Astrocyte of the cerebellum (primary cell): ENCODE measurements at regions not wholly inside any gene's neighbourhood (a gene's known extent, or its start where the extent isn't known, plus 50 kb on each side); places are given as distances from the start of the nearest gene placed in this dataset.

Experiments used
- DNase-seq: peaks from one replicate; pipeline ENCODE4 v3.0.0-alpha.2; 2011; ENCODE audit warnings: low read depth
- H3K4me3 ChIP-seq: 2 replicates; pipeline ENCODE4 v1.5.1; 2011; ENCODE audit warnings: mild to moderate bottlenecking, low read depth, low read length, moderate library complexity
- in situ Hi-C: cut with HindIII; loops from 2 replicates; pipeline ENCODE4 v1.10.0; 2017; ENCODE audit warnings: low sequenced_read_pairs
- TF ChIP-seq, protein P1 (sequence below): IDR thresholded peaks from 2 replicates; pipeline ENCODE4 v1.5.1; 2012; ENCODE audit warnings: low read length, low read depth, moderate library complexity, mild to moderate bottlenecking; ENCODE audit errors: missing control alignments

DNA sequence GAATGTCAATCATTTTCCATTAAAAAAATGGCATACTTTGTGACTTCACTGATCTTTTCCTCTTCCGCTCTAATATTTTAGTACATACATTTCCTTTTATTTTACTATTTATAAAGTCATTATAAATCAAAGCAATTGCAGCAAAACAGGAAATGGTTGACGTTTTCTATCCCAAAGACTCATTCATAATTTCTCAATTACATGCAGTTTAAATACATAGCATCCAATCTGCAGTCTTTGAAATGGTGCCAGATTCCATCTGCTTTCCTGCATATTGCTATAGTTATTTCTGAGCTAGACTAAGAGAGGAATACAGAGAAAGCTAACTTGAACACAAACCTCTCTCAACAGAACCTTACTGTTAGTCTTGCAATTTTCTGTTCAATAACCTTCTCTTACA is 179.8 kb downstream of the ZPLD1 start:
- no peak overlapping the region for H3K4me3 ChIP-seq
- TF ChIP-seq, protein P1, sequence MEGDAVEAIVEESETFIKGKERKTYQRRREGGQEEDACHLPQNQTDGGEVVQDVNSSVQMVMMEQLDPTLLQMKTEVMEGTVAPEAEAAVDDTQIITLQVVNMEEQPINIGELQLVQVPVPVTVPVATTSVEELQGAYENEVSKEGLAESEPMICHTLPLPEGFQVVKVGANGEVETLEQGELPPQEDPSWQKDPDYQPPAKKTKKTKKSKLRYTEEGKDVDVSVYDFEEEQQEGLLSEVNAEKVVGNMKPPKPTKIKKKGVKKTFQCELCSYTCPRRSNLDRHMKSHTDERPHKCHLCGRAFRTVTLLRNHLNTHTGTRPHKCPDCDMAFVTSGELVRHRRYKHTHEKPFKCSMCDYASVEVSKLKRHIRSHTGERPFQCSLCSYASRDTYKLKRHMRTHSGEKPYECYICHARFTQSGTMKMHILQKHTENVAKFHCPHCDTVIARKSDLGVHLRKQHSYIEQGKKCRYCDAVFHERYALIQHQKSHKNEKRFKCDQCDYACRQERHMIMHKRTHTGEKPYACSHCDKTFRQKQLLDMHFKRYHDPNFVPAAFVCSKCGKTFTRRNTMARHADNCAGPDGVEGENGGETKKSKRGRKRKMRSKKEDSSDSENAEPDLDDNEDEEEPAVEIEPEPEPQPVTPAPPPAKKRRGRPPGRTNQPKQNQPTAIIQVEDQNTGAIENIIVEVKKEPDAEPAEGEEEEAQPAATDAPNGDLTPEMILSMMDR, result no peak
- in situ Hi-C loops, result no loop called here
- DNase-seq, result no peak

DNA sequence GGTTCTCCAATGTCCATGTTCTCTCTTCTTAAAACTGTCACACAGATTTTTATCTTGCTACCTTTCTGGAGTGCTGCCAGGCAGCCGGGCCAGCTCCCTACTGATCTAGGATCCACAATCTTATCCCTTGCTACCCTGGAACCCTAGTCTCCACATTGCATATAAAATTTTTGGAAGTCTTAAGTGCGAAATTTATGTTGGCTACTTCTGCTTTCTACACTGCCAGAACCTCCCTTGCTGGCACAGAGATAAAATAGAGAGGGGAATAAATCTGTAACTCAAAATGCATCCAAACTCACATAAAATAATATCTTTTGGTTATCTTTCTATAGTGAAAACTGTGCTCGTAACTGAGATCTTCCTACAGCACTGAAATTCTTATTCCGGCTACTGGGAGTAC is 182.6 kb downstream of the ZPLD1 start:
- no peak overlapping the region for H3K4me3 ChIP-seq
- TF ChIP-seq, protein P1, result no peak
- in situ Hi-C loops, result no loop called here
- DNase-seq, result no peak

DNA sequence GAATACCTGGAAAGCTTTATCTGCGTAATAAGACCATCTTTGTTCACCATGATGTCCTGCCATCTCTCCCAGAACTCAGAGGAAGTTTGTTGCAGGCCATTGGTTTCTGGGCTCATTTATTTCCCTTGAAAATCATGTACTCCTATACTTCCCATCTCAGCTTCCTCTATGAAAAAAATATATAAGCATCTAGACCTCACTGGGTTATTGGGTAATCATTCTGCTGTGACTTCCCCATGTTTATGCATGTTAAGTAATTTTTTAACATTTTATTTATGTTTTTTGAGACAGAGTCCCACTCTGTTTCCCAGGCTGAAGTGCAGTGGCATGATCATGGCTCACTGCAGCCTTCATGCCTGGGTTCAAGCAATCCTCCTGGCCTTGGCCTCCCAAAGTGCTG is 184.5 kb downstream of the ZPLD1 start:
- no peak overlapping the region for H3K4me3 ChIP-seq
- in situ Hi-C loops, result no loop called here
- no peak for DNase-seq
- TF ChIP-seq, protein P1, result no peak

DNA sequence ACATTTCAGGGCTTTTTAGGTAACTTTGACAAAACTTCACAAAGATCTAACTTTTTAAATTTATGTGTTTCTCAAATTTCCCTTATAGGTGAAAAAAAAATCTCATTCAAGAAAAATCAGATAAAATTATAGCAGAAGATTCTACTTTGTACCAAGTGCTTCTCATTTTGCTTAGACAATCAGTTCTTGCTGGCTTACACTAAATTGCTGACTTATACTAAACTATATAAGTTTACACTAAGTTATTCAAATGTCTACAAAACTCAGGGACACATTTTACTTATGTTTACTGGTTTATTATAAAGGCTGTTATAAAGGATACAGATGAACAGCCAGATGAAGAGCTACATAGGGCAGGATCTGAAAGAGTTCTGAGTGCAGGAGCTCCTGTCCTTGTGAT is 195.1 kb downstream of the ZPLD1 start:
- in situ Hi-C loops, result no loop called here
- TF ChIP-seq, protein P1, result no peak
- no peak overlapping the region for H3K4me3 ChIP-seq
- DNase-seq, result no peak

DNA sequence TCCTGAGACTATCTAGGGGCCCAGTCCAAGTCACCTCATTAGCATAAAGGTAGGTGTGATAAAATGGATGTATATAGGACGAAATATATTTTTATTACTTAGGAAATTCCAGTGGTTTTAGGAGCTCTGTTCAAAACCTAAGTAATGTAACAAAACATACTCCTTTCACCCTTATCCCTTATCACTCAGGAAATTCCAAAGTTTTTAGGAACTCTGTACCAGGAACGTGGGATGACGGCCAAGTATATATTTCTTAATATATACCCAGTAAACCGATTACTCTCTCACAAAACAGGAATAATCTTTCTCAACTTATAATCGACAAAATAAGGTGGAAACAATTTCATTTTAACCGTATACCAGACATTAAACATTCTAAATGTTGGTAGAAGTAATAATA is 195.7 kb downstream of the ZPLD1 start:
- TF ChIP-seq, protein P1, result no peak
- no peak for DNase-seq
- H3K4me3 ChIP-seq, result no peak overlapping the region
- in situ Hi-C loops, result no loop called here

DNA sequence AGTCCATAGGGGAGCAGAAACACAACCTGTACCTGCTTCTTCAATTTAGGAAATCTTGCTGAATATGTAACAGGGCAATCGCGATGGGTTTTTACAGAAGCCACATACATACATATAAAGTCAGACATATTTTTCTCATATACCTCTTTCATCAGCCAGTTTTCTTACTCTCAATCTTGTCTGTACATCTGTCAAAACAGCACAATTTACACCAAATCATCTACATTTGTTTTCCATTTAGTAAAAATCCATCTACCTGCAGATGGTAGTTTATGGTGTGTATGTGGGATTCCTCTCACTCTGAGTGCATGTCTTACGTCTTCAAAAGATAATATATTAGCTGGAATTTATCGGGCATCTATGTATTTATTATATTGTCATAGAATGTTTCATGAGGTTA is 208.7 kb downstream of the ZPLD1 start:
- DNase-seq, result no peak
- in situ Hi-C loops, result no loop called here
- TF ChIP-seq, protein P1, result no peak
- H3K4me3 ChIP-seq, result no peak overlapping the region

DNA sequence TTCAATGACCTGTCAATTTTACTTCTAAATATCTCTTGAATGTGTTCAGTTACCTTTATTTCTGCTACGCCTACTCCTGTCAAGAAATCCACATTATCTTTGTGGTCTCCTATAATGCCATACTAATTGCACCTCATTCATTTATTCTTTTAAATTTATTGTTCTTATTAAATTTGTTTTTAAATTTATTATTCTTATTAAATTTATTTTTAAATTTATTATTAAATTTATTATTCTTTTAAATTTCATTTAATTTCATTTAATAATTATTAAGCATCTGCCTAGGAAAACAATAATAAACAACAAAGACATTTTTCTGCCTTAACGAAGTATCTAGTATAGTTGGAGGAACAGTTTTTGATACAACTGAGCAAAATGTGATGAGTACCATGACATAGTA is 211.7 kb downstream of the ZPLD1 start:
- in situ Hi-C loops, result no loop called here
- H3K4me3 ChIP-seq, result no peak overlapping the region
- no peak for DNase-seq
- TF ChIP-seq, protein P1, result no peak
